ENCODE measurements at regions not wholly inside any gene's neighbourhood (a gene's known extent, or its start where the extent isn't known, plus 50 kb on each side); places are given as distances from the start of the nearest gene placed in this dataset.

- no peak for TF ChIP-seq POLR2A (conservative IDR thresholded peaks at IDR 0.05)
- no peak for TF ChIP-seq NCOR1 (IDR thresholded peaks at IDR 0.05)
- no peak for TF ChIP-seq CTCF (IDR thresholded peaks at IDR 0.05 in 2 of 3, conservative IDR thresholded peaks at IDR 0.05 in 1 of 3; ENCODE audit: insufficient read depth in 2 of 3, low read depth in 1 of 3, low read length in 3 of 3)
- TF ChIP-seq EP400 (IDR thresholded peaks at IDR 0.05), result no peak
Observed at GRCh38 chrX:124501586-124501985, 155.2 kb downstream of the SH2D1A start.

Data from K562 (cell line).